ENCODE measurements at regions not wholly inside any gene's neighbourhood (a gene's known extent, or its start where the extent isn't known, plus 50 kb on each side); places are given as distances from the start of the nearest gene placed in this dataset.

- Histone ChIP-seq H3K4me3 (ENCODE audit: low read depth, low read length) (no peak overlapping the region), H3K36me3 (ENCODE audit: control insufficient read depth, insufficient read depth, low read length) (no peaks in the 10 kb centered on the region), H3K27me3 (ENCODE audit: control insufficient read depth, insufficient read depth, low read length) (no peaks in the 10 kb centered on the region)
- no peak for TF ChIP-seq CTCF (IDR thresholded peaks at IDR 0.05; ENCODE audit: insufficient read depth, low read length, poor library complexity, severe bottlenecking)
- no peak for DNase-seq (ENCODE audit: low read depth)
These were observed 50.3 kb upstream of the TRIM9 start for GRCh38 chr14:51145246-51145645.

GRCh38 chr14:51147183-51147582 lies 52.3 kb upstream of the TRIM9 start:
- Histone ChIP-seq H3K27me3 (ENCODE audit: control insufficient read depth, insufficient read depth, low read length) (no peaks in the 10 kb centered on the region), H3K4me3 (ENCODE audit: low read depth, low read length) (no peak overlapping the region), H3K36me3 (ENCODE audit: control insufficient read depth, insufficient read depth, low read length) (no peaks in the 10 kb centered on the region)
- DNase-seq (ENCODE audit: low read depth) = no peak
- no peak for TF ChIP-seq CTCF (IDR thresholded peaks at IDR 0.05; ENCODE audit: insufficient read depth, low read length, poor library complexity, severe bottlenecking)

GRCh38 chr14:51155326-51155725 lies 60.4 kb upstream of the TRIM9 start:
- no peak for DNase-seq (ENCODE audit: low read depth)
- Histone ChIP-seq H3K36me3 (ENCODE audit: control insufficient read depth, insufficient read depth, low read length) (no peaks in the 10 kb centered on the region), H3K4me3 (ENCODE audit: low read depth, low read length) (no peak overlapping the region), H3K27me3 (ENCODE audit: control insufficient read depth, insufficient read depth, low read length) (no peaks in the 10 kb centered on the region)
- no peak for TF ChIP-seq CTCF (IDR thresholded peaks at IDR 0.05; ENCODE audit: insufficient read depth, low read length, poor library complexity, severe bottlenecking)

GRCh38 chr14:51157012-51157411 lies 62.1 kb upstream of the TRIM9 start:
- TF ChIP-seq CTCF (IDR thresholded peaks at IDR 0.05; ENCODE audit: insufficient read depth, low read length, poor library complexity, severe bottlenecking) = peak; percentile 45
- H3K4me3 ChIP-seq (ENCODE audit: low read depth, low read length) = no peak overlapping the region
- no peak for DNase-seq (ENCODE audit: low read depth)
- H3K27me3 ChIP-seq (ENCODE audit: control insufficient read depth, insufficient read depth, low read length) = no peaks in the 10 kb centered on the region
- no peaks in the 10 kb centered on the region for H3K36me3 ChIP-seq (ENCODE audit: control insufficient read depth, insufficient read depth, low read length)

GRCh38 chr14:51160871-51161270 lies 66.0 kb upstream of the TRIM9 start:
- no peak for TF ChIP-seq CTCF (IDR thresholded peaks at IDR 0.05; ENCODE audit: insufficient read depth, low read length, poor library complexity, severe bottlenecking)
- no peak for DNase-seq (ENCODE audit: low read depth)
- Histone ChIP-seq H3K4me3 (ENCODE audit: low read depth, low read length) (no peak overlapping the region), H3K36me3 (ENCODE audit: control insufficient read depth, insufficient read depth, low read length) (no peaks in the 10 kb centered on the region), H3K27me3 (ENCODE audit: control insufficient read depth, insufficient read depth, low read length) (no peaks in the 10 kb centered on the region)

GRCh38 chr14:51165415-51165814 lies 70.5 kb upstream of the TRIM9 start:
- DNase-seq (ENCODE audit: low read depth) = no peak
- Histone ChIP-seq H3K4me3 (ENCODE audit: low read depth, low read length) (no peak overlapping the region), H3K27me3 (ENCODE audit: control insufficient read depth, insufficient read depth, low read length) (no peaks in the 10 kb centered on the region), H3K36me3 (ENCODE audit: control insufficient read depth, insufficient read depth, low read length) (no peaks in the 10 kb centered on the region)
- TF ChIP-seq CTCF (IDR thresholded peaks at IDR 0.05; ENCODE audit: insufficient read depth, low read length, poor library complexity, severe bottlenecking) = no peak

All from kidney epithelial cell (primary cell).